IMR-90 (cell line): ENCODE measurements at regions not wholly inside any gene's neighbourhood (a gene's known extent, or its start where the extent isn't known, plus 50 kb on each side); places are given as distances from the start of the nearest gene placed in this dataset.

Experiments used
- ATAC-seq: fragments of 200-7000 bp; cut with Tn5 transposase; 2 replicates; pipeline ENCODE4 v1.9.1; 2020; ENCODE audit warnings: low read depth, mild to moderate bottlenecking, moderate library complexity
- BruUV-seq: library from RNA; stranded (reverse); fragments of 400-500 nt; replicated peaks from 2 replicates; lab custom pipeline; 2021; lab: Mats Ljungman, UMichigan
- CTCF ChIA-PET: fragments of 300-600 bp; formaldehyde crosslinking; extraction: SDS; loops from one replicate; lab custom pipeline; 2021; ENCODE audit warnings: antibody characterized with exemption; lab: Yijun Ruan, JAX
- POLR2A ChIA-PET: fragments of 300-600 bp; sonication (Branson Sonifier 250); formaldehyde crosslinking; loops from one replicate; lab custom pipeline; 2022; ENCODE audit warnings: antibody characterized with exemption; ENCODE audit not compliant: unreplicated experiment; lab: Charles Lee
- DNase-seq: peaks from one replicate; pipeline ENCODE4 v3.0.0; 2013
- H2AFZ ChIP-seq: replicated peaks from 2 replicates; pipeline ENCODE3; 2013; ENCODE audit warnings: low read length, mild to moderate bottlenecking; ENCODE audit not compliant: poor library complexity
- H2AK5ac ChIP-seq: 2 replicates; pipeline ENCODE4 v1.6.1; 2013; ENCODE audit warnings: low read depth, low read length, inconsistent platforms
- H2AK9ac ChIP-seq: replicated peaks from 2 replicates; pipeline ENCODE3; 2013; ENCODE audit warnings: mild to moderate bottlenecking, low read depth, low read length, moderate library complexity; ENCODE audit not compliant: poor library complexity
- H2BK120ac ChIP-seq: 2 replicates; pipeline ENCODE4 v1.6.1; 2013; ENCODE audit warnings: low read depth, low read length, inconsistent platforms
- H2BK15ac ChIP-seq: 3 replicates; pipeline ENCODE4 v1.6.1; 2013; ENCODE audit warnings: low read depth, low read length, inconsistent platforms
- H2BK20ac ChIP-seq: 2 replicates; pipeline ENCODE4 v1.6.1; 2013; ENCODE audit warnings: low read depth, mild to moderate bottlenecking, inconsistent platforms, low read length, moderate library complexity
- H2BK5ac ChIP-seq: 2 replicates; pipeline ENCODE4 v1.6.1; 2013; ENCODE audit warnings: mild to moderate bottlenecking, low read depth, low read length, inconsistent platforms; ENCODE audit not compliant: poor library complexity, severe bottlenecking
- H3K14ac ChIP-seq: replicated peaks from 2 replicates; pipeline ENCODE4 v1.6.1; 2013; ENCODE audit warnings: low read depth, low read length, inconsistent platforms
- H3K18ac ChIP-seq: 2 replicates; pipeline ENCODE4 v1.6.1; 2013; ENCODE audit warnings: low read depth, low read length, control low read depth
- H3K23ac ChIP-seq: 2 replicates; pipeline ENCODE4 v1.6.1; 2013; ENCODE audit warnings: low read depth, low read length, inconsistent platforms
- H3K27ac ChIP-seq: 2 replicates; pipeline ENCODE4 v1.5.1; 2013; ENCODE audit warnings: mild to moderate bottlenecking, control low read depth, low read length; ENCODE audit not compliant: insufficient read depth
- H3K27me3 ChIP-seq: 2 replicates; pipeline ENCODE4 v1.6.1; 2013; ENCODE audit warnings: low read length; ENCODE audit not compliant: control insufficient read depth, insufficient read depth
- H3K36me3 ChIP-seq: 2 replicates; pipeline ENCODE4 v1.6.1; 2013; ENCODE audit warnings: low read length, mixed read lengths; ENCODE audit not compliant: control insufficient read depth, insufficient read depth
- H3K4ac ChIP-seq: 2 replicates; pipeline ENCODE4 v1.6.1; 2013; ENCODE audit warnings: low read depth, low read length, inconsistent platforms
- H3K4me1 ChIP-seq: 2 replicates; pipeline ENCODE4 v1.6.1; 2013; ENCODE audit warnings: low read length, mixed read lengths; ENCODE audit not compliant: control insufficient read depth, insufficient read depth
- H3K4me2 ChIP-seq: 2 replicates; pipeline ENCODE4 v1.6.1; 2013; ENCODE audit warnings: low read depth, mild to moderate bottlenecking, control low read depth, low read length, moderate library complexity
- H3K4me3 ChIP-seq: 2 replicates; pipeline ENCODE4 v1.5.1; 2013; ENCODE audit warnings: low read depth, mild to moderate bottlenecking, control low read depth, low read length, moderate library complexity; ENCODE audit not compliant: insufficient read depth
- H3K56ac ChIP-seq: 2 replicates; pipeline ENCODE4 v1.6.1; 2013; ENCODE audit warnings: low read length, inconsistent platforms; ENCODE audit not compliant: insufficient read depth; ENCODE audit errors: extremely low read depth
- H3K79me1 ChIP-seq, 2 experiments: 2 replicates each; pipeline ENCODE4 v1.6.1; 2013; ENCODE audit warnings: low read length in 2 of 2, inconsistent platforms in 1 of 2, low read depth in 1 of 2
- H3K9ac ChIP-seq: 2 replicates; pipeline ENCODE4 v1.6.1; 2013; ENCODE audit warnings: low read depth, low read length, control low read depth
- H3K9me1 ChIP-seq: 2 replicates; pipeline ENCODE4 v1.6.1; 2013; ENCODE audit warnings: low read length, inconsistent platforms; ENCODE audit not compliant: insufficient read depth
- H3K9me3 ChIP-seq: 2 replicates; pipeline ENCODE4 v1.6.1; 2013; ENCODE audit warnings: low read length; ENCODE audit not compliant: control insufficient read depth, insufficient read depth
- H4K20me1 ChIP-seq: 2 replicates; pipeline ENCODE4 v1.6.1; 2013; ENCODE audit warnings: low read length, inconsistent platforms; ENCODE audit not compliant: insufficient read depth
- H4K5ac ChIP-seq: 2 replicates; pipeline ENCODE4 v1.6.1; 2013; ENCODE audit warnings: mild to moderate bottlenecking, low read depth, low read length, control low read depth
- H4K8ac ChIP-seq, 2 experiments: 2 replicates each; pipeline ENCODE4 v1.6.1; 2013; ENCODE audit warnings: low read depth in 2 of 2, low read length in 2 of 2, control low read depth in 1 of 2, inconsistent platforms in 1 of 2
- H4K91ac ChIP-seq: 2 replicates; pipeline ENCODE4 v1.6.1; 2013; ENCODE audit warnings: low read depth, low read length, inconsistent platforms; ENCODE audit not compliant: insufficient read depth
- WGBS, 2 experiments: methylation state at CpG; one replicate each; pipeline versions ENCODE4 v1.1.5 to v1.1.7; 2013; ENCODE audit warnings: missing lambda C conversion rate in 2 of 2; ENCODE audit not compliant: insufficient read length in 1 of 2; ENCODE audit errors: extremely low coverage in 2 of 2; 5-methylcytosine and 5-hydroxymethylcytosine counted together
- dilution Hi-C: fragments of 300-500 bp; cut with HindIII; formaldehyde crosslinking; loops from one replicate; pipeline ENCODE4 v1.14.3; 2018; ENCODE audit warnings: low sequenced_read_pairs; ENCODE audit not compliant: unreplicated experiment
- in situ Hi-C: fragments of 300-500 bp; cut with MboI; formaldehyde crosslinking; loops from 3 replicates; pipeline ENCODE4 v1.14.3; 2019; ENCODE audit warnings: low sequenced_read_pairs, inconsistent platforms, mixed read lengths
- intact Hi-C: fragments of 100-400 bp; cut with micrococcal nuclease; formaldehyde crosslinking; loops from 2 replicates; pipeline ENCODE4 v1.10.0; 2022
- TF ChIP-seq, protein P1 (sequence below): fragments of 150-350 bp; IDR thresholded peaks from 2 replicates; pipeline ENCODE4 v1.6.1; 2016; ENCODE audit warnings: low read depth, mild to moderate bottlenecking, low read length, moderate library complexity, borderline replicate concordance

DNA sequence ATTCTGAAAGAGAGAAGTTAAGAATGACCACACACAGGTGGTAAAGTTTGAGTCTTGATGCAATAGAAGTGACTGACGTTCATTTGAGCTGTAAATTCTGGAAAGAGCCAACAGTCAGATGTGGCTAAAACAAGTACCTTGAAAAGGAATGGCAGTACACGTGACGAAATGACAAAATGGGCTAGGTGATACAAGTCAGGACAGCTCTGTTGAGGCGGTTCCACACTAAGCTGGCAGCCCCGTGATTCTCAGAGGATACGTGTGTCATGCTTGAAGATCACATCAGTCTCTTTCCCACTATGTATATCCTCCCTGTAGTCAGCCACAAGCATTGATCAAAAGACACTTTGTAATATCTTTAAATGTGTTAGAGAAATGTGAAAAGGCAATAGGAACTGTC, 881.3 kb upstream of the ADGRL2 start:
- DNase-seq (no peak), ATAC-seq (no peak)
- no peaks in the 10 kb centered on the region for H3K36me3 ChIP-seq
- H3K27ac ChIP-seq: no peak overlapping the region
- no peak overlapping the region for H2BK5ac ChIP-seq
- H3K9me1 ChIP-seq: no peaks in the 10 kb centered on the region
- ChIA-PET CTCF (no interaction called here), POLR2A (no interaction called here)
- H2BK20ac ChIP-seq: no peak overlapping the region
- no peaks in the 10 kb centered on the region; the same call in 1 of the 2 replicates for H3K9me3 ChIP-seq
- no peak overlapping the region for H3K4me3 ChIP-seq
- no peaks in the 10 kb centered on the region for H3K27me3 ChIP-seq
- no peak overlapping the region for H4K5ac ChIP-seq
- H4K91ac ChIP-seq: no peak overlapping the region
- in situ Hi-C loops: no loop called here
- intact Hi-C loops: no loop called here
- H2BK15ac ChIP-seq: no peak overlapping the region
- TF ChIP-seq, protein P1, sequence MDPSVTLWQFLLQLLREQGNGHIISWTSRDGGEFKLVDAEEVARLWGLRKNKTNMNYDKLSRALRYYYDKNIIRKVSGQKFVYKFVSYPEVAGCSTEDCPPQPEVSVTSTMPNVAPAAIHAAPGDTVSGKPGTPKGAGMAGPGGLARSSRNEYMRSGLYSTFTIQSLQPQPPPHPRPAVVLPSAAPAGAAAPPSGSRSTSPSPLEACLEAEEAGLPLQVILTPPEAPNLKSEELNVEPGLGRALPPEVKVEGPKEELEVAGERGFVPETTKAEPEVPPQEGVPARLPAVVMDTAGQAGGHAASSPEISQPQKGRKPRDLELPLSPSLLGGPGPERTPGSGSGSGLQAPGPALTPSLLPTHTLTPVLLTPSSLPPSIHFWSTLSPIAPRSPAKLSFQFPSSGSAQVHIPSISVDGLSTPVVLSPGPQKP: no peak
- no peak overlapping the region for H3K4ac ChIP-seq
- no peak overlapping the region for H3K14ac ChIP-seq
- H2BK120ac ChIP-seq: no peak overlapping the region
- H3K9ac ChIP-seq: no peak overlapping the region
- no peaks in the 10 kb centered on the region for H3K79me1 ChIP-seq
- WGBS, 2 experiments: 80% methylated on average over 1 of the region's 6 CpGs; no CpG with 5 or more reads in 1 of the 2 experiments
- no peak overlapping the region for H4K8ac ChIP-seq
- H3K56ac ChIP-seq: no peak overlapping the region
- no peak overlapping the region for H3K4me2 ChIP-seq
- BruUV-seq: no TSS peak
- H3K23ac ChIP-seq: no peak overlapping the region
- no peak overlapping the region for H3K18ac ChIP-seq
- no peak overlapping the region for H2AK9ac ChIP-seq
- dilution Hi-C loops: no loop called here
- H2AK5ac ChIP-seq: no peak overlapping the region
- no peaks in the 10 kb centered on the region for H3K4me1 ChIP-seq
- no peak overlapping the region for H2AFZ ChIP-seq
- H4K20me1 ChIP-seq: no peaks in the 10 kb centered on the region
